Umbilical cord (tissue), 1 donor: ENCODE measurements at regions not wholly inside any gene's neighbourhood (a gene's known extent, or its start where the extent isn't known, plus 50 kb on each side); places are given as distances from the start of the nearest gene placed in this dataset.

Experiments
- DNase-seq: peaks from one replicate; pipeline ENCODE4 v3.0.0-alpha.2; 2015; ENCODE audit warnings: low spot score

DNA sequence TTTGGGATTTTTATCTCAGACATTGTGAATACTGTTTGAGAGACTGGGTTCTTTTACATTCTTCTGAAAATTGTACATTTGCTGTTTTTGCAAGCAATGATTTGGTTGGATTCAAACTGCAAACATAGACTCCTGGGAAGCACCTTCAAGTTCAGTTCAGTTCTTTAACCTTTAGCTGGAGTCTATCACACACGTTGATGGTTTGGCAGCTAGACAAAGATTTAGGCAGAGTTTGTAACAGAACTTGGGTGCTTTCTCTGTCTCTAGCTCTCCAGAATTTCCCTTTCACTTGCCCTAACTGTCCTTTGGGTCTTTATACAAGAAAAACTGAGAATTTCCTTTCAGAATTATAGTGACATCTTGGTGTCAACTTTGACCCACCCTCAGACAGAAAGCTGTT, 556.6 kb downstream of the DIAPH3 start:
- DNase-seq: no peak

DNA sequence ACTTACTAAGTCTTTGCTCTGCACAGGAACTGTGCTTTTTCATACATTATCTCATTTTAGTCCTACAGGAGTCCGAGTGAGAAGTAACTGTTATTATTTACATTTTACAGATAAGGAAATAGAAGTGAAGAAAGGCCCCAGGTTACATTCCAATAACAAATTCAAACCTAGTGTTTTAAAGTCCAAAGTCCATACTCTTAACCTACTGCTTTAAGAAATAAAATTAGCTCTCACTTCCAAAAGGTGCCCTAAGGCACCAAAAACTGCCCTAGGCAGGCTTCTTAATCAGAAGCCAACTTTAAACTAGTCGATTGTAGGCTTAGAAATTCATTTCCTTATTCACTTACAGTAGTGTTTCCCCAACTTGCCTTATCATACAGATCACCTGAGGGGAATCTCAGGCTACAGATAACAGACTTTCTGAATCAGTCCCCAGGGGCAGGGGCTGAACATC, 555.9 kb downstream of the DIAPH3 start:
- no peak for DNase-seq

DNA sequence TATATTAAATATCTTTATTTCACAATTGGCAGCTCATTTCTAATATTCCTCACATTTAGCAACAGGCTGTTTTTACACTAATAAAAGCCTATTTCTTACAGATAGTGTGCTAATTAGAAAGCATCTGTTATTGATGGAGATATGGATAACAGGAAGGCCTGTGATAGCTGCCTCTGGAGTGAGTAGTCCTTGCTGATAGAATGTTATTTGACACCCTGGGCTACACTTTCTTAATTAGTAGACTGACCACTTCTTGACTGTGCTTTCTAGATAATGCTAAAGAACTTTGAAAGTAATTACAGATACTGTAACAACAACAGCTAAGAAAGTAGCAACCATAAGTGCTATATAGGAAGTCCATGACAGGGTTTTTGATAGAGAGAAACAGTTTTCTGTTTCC, 554.3 kb downstream of the DIAPH3 start:
- DNase-seq: no peak
